ENCODE measurements at regions not wholly inside any gene's neighbourhood (a gene's known extent, or its start where the extent isn't known, plus 50 kb on each side); places are given as distances from the start of the nearest gene placed in this dataset.

DNA sequence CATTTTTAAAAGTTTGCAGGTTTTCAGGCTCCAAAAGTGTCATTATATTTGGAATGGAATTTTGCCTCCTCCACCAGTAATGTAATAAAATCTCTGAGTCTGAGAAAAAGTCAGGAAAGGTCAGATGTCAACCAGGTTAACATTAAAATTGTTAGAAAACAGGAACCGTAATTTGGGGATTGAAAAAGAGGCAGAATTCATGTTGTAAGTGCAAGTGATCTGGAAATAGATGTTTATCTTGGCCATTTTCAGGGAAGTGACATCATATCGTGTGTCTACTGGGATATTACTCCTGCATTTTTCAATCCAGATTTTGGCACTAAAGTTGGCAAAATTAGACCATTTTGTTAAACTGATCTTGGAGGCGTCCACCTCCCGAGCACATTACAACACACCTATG lies 428.5 kb upstream of the MGMT start:
- DNase-seq (ENCODE audit: low spot score) (no peak), ATAC-seq (ENCODE audit: low read depth) (no peak)
- TF ChIP-seq, protein P1, sequence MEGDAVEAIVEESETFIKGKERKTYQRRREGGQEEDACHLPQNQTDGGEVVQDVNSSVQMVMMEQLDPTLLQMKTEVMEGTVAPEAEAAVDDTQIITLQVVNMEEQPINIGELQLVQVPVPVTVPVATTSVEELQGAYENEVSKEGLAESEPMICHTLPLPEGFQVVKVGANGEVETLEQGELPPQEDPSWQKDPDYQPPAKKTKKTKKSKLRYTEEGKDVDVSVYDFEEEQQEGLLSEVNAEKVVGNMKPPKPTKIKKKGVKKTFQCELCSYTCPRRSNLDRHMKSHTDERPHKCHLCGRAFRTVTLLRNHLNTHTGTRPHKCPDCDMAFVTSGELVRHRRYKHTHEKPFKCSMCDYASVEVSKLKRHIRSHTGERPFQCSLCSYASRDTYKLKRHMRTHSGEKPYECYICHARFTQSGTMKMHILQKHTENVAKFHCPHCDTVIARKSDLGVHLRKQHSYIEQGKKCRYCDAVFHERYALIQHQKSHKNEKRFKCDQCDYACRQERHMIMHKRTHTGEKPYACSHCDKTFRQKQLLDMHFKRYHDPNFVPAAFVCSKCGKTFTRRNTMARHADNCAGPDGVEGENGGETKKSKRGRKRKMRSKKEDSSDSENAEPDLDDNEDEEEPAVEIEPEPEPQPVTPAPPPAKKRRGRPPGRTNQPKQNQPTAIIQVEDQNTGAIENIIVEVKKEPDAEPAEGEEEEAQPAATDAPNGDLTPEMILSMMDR (IDR thresholded peaks at IDR 0.05; ENCODE audit: poor library complexity, severe bottlenecking): no peak
- Histone ChIP-seq H3K36me3 (ENCODE audit: low read depth) (no peaks in the 10 kb centered on the region), H3K27me3 (ENCODE audit: insufficient read depth, poor library complexity, severe bottlenecking) (no peaks in the 10 kb centered on the region), H3K4me1 (ENCODE audit: insufficient read depth, poor library complexity, severe bottlenecking) (no peaks in the 10 kb centered on the region), H3K9me3 (ENCODE audit: severe bottlenecking) (no peaks in the 10 kb centered on the region), H3K4me3 (ENCODE audit: severe bottlenecking) (no peak overlapping the region), H3K27ac (ENCODE audit: poor library complexity, severe bottlenecking) (no peak overlapping the region)

DNA sequence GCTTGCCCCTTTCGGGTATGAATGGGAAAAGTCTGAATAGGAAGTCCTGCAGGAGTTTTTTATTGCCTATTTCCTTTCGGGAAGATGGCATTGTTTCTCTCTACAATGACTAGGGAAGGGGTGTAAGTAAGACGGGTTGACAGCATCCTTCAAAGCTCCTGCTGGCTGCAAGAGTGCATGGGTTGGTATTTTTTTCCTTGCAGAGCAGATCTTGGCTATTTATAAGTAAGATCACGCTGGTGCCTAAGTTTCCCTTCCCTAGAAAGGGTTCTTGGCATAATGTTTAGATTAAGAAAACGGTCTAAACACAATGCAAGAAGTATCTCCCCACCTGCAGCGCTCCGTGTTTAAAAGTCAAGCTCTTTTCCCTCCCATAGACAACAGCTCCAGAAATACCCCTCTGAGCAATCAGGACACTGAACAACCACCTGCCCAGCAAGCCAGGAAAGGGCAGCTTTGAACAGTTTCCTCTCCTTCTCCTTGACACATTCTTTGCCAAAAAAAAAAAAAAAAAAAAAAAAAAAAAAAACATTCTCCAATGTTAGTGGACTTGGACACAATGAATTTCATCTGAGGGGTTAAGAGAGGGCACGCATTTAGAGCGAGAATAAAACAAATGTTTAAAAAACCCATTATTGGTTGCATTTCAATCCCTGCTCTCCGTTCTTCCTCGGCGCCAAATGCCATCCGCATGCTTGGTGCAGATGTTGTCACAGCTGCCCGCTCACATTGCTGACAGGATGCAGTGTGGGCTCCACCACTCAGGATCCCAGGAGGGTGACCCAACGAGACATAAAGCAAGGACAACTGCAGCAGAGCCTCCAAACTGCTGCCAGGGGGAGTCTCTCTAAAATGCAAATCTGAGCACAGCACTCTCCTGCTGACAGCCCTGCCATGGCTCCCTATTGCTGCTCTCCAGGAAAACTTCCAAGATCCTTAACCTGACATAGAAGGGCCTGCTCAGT lies 427.4 kb upstream of the MGMT start:
- Histone ChIP-seq H3K4me1 (ENCODE audit: insufficient read depth, poor library complexity, severe bottlenecking) (no peaks in the 10 kb centered on the region), H3K36me3 (ENCODE audit: low read depth) (no peaks in the 10 kb centered on the region), H3K27me3 (ENCODE audit: insufficient read depth, poor library complexity, severe bottlenecking) (no peaks in the 10 kb centered on the region), H3K4me3 (ENCODE audit: severe bottlenecking) (no peak overlapping the region), H3K9me3 (ENCODE audit: severe bottlenecking) (no peaks in the 10 kb centered on the region), H3K27ac (ENCODE audit: poor library complexity, severe bottlenecking) (no peak overlapping the region)
- no peak for ATAC-seq (ENCODE audit: low read depth)
- TF ChIP-seq, protein P1 (IDR thresholded peaks at IDR 0.05; ENCODE audit: poor library complexity, severe bottlenecking): no peak
- no peak for DNase-seq (ENCODE audit: low spot score)

DNA sequence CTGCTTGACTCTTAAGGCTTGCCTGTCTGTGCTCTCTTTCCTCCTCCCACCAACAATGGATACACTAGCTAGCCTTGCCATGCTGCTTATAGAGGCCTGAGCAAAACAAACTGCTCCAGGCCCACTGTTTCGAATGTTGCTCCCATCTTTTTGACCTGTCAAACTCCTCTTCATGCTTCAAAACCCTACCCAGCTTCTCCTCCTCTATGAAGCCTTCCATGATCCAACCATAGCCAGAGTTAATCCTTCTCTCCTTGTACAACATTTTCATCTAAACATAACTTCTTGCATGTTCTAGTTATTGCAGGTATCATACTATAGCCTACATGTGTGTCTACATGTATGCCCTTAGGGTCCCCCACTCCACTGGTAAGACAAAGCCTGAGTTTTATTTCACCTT lies 426.7 kb upstream of the MGMT start:
- Histone ChIP-seq H3K9me3 (ENCODE audit: severe bottlenecking) (no peaks in the 10 kb centered on the region), H3K27me3 (ENCODE audit: insufficient read depth, poor library complexity, severe bottlenecking) (no peaks in the 10 kb centered on the region), H3K4me3 (ENCODE audit: severe bottlenecking) (no peak overlapping the region), H3K27ac (ENCODE audit: poor library complexity, severe bottlenecking) (no peak overlapping the region), H3K4me1 (ENCODE audit: insufficient read depth, poor library complexity, severe bottlenecking) (no peaks in the 10 kb centered on the region), H3K36me3 (ENCODE audit: low read depth) (no peaks in the 10 kb centered on the region)
- ATAC-seq (ENCODE audit: low read depth) (no peak), DNase-seq (ENCODE audit: low spot score) (no peak)
- TF ChIP-seq, protein P1 (IDR thresholded peaks at IDR 0.05; ENCODE audit: poor library complexity, severe bottlenecking): no peak

DNA sequence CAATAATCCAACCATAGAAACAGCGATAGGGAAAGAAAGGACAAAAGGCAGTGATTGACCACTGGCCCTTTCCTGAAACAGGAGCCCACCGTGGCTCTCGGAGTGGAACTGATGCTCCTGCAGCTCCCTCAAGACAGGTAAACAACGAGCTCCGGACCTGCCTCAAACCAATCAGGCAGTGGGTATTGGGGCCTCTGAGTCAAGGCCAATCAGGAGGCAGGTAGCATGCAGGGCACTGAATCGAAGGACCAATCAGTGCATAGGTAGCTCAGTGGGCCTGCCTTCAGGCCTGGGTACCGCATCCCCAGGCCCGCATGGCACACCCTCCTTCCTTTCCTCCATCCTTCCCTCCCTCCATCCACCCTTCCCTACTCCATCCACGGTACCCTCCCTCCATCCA lies 425.1 kb upstream of the MGMT start:
- H3K4me3 ChIP-seq (ENCODE audit: severe bottlenecking): no peak overlapping the region

More for the DNA sequence above, 425.1 kb upstream of the MGMT start:
- Histone ChIP-seq H3K9me3 (ENCODE audit: severe bottlenecking) (no peaks in the 10 kb centered on the region), H3K27ac (ENCODE audit: poor library complexity, severe bottlenecking) (no peak overlapping the region), H3K36me3 (ENCODE audit: low read depth) (no peaks in the 10 kb centered on the region), H3K4me1 (ENCODE audit: insufficient read depth, poor library complexity, severe bottlenecking) (no peaks in the 10 kb centered on the region), H3K27me3 (ENCODE audit: insufficient read depth, poor library complexity, severe bottlenecking) (no peaks in the 10 kb centered on the region)
- no peak for DNase-seq (ENCODE audit: low spot score)
- TF ChIP-seq, protein P1 (IDR thresholded peaks at IDR 0.05; ENCODE audit: poor library complexity, severe bottlenecking): no peak
- ATAC-seq (ENCODE audit: low read depth): no peak

Measured in RWPE2 (cell line).